H1 (cell line): ENCODE measurements at regions not wholly inside any gene's neighbourhood (a gene's known extent, or its start where the extent isn't known, plus 50 kb on each side); places are given as distances from the start of the nearest gene placed in this dataset.

ENCODE experiments used
- CTCF ChIA-PET: fragments of 300-600 bp; sonication (Branson Sonifier 250); formaldehyde crosslinking; loops from one replicate; lab custom pipeline; 2021; ENCODE audit not compliant: partially characterized antibody; lab: Charles Lee
- POLR2A ChIA-PET: fragments of 300-600 bp; sonication (Branson Sonifier 250); formaldehyde crosslinking; loops from one replicate; lab custom pipeline; 2021; ENCODE audit warnings: inconsistent platforms; ENCODE audit not compliant: partially characterized antibody; lab: Charles Lee
- DNase-seq, 2 experiments: peaks; one replicate each; pipeline versions ENCODE4 v3.0.0 to v3.0.0-alpha.2; 2010 to 2022; ENCODE audit warnings: low spot score in 2 of 2, low read depth in 1 of 2, mixed read lengths in 1 of 2
- FAIRE-seq: peaks from 2 replicates; lab custom pipeline; 2011; peaks lifted over from hg19 to GRCh38; lab: Jason Lieb, UNC
- H2AFZ ChIP-seq: 2 replicates; pipeline ENCODE4 v1.8.1; 2012; ENCODE audit warnings: low read length, inconsistent platforms
- H2AK5ac ChIP-seq: 2 replicates; pipeline ENCODE4 v1.6.1; 2013; ENCODE audit warnings: low read depth, low read length
- H2BK120ac ChIP-seq: replicated peaks from 2 replicates; pipeline ENCODE3; 2013; ENCODE audit warnings: low read depth, low read length, inconsistent platforms
- H2BK12ac ChIP-seq: 2 replicates; pipeline ENCODE4 v1.6.1; 2013; ENCODE audit warnings: low read depth, low read length
- H2BK15ac ChIP-seq: 2 replicates; pipeline ENCODE4 v1.6.1; 2013; ENCODE audit warnings: low read length
- H2BK20ac ChIP-seq: 2 replicates; pipeline ENCODE4 v1.6.1; 2013; ENCODE audit warnings: low read length
- H2BK5ac ChIP-seq: 2 replicates; pipeline ENCODE4 v1.6.1; 2013; ENCODE audit warnings: low read depth, low read length
- H3K14ac ChIP-seq: 2 replicates; pipeline ENCODE4 v1.6.1; 2013; ENCODE audit warnings: inconsistent platforms; ENCODE audit not compliant: insufficient read length
- H3K18ac ChIP-seq: 2 replicates; pipeline ENCODE4 v1.6.1; 2013; ENCODE audit warnings: low read length; ENCODE audit errors: extremely low read depth
- H3K23ac ChIP-seq: 2 replicates; pipeline ENCODE4 v1.6.1; 2013; ENCODE audit warnings: inconsistent platforms; ENCODE audit not compliant: insufficient read length
- H3K23me2 ChIP-seq: 2 replicates; pipeline ENCODE4 v1.6.1; 2013; ENCODE audit warnings: low read depth, low read length
- H3K27ac ChIP-seq: 2 replicates; pipeline ENCODE4 v1.6.1; 2011; ENCODE audit warnings: low read depth, low read length, inconsistent platforms
- H3K27me3 ChIP-seq, 4 experiments: replicated peaks in 1 of 4; 1 replicate in 1 of 4; 2 replicates in 3 of 4; pipeline versions ENCODE4 v1.6.1 to v1.8.1; 2011 to 2013; ENCODE audit warnings: low read length in 3 of 4, mild to moderate bottlenecking in 3 of 4, inconsistent platforms in 2 of 4, mixed read lengths in 2 of 4, moderate library complexity in 1 of 4; ENCODE audit not compliant: control insufficient read depth in 3 of 4, insufficient read depth in 3 of 4; ENCODE audit errors: extremely low read depth in 1 of 4
- H3K36me3 ChIP-seq, 4 experiments: 2 replicates each; pipeline versions ENCODE4 v1.6.1 to v1.8.1; 2011 to 2013; ENCODE audit warnings: mild to moderate bottlenecking in 4 of 4, low read length in 3 of 4, moderate library complexity in 2 of 4, control low read depth in 1 of 4, inconsistent platforms in 1 of 4; ENCODE audit not compliant: insufficient read depth in 4 of 4, control insufficient read depth in 2 of 4
- H3K4ac ChIP-seq: replicated peaks from 2 replicates; pipeline ENCODE3; 2013; ENCODE audit warnings: low read length, low read depth, mixed read lengths, inconsistent platforms; ENCODE audit not compliant: insufficient read length
- H3K4me1 ChIP-seq, 4 experiments: replicated peaks in 1 of 4; 1 replicate in 1 of 4; 2 replicates in 3 of 4; pipeline versions ENCODE4 v1.6.1 to v1.8.1; 2011 to 2013; ENCODE audit warnings: low read length in 3 of 4, inconsistent platforms in 2 of 4, mixed read lengths in 1 of 4; ENCODE audit not compliant: insufficient read depth in 4 of 4, control insufficient read depth in 3 of 4
- H3K4me2 ChIP-seq, 2 experiments: 2 replicates each; pipeline versions ENCODE4 v1.6.1 to v1.8.1; 2011 to 2013; ENCODE audit warnings: low read depth in 2 of 2, low read length in 2 of 2, control low read depth in 1 of 2, inconsistent platforms in 1 of 2, mild to moderate bottlenecking in 1 of 2; ENCODE audit not compliant: insufficient read depth in 1 of 2
- H3K4me3 ChIP-seq, 4 experiments: fragments of 200-600, 300-600 bp in 1 of 4; sonication (generic), shearing (Covaris generic), sonication (Bioruptor Twin) in 1 of 4; 2 replicates each; pipeline versions ENCODE4 v1.5.1 to v1.8.1; 2011 to 2016; ENCODE audit warnings: low read length in 4 of 4, low read depth in 3 of 4, control low read depth in 2 of 4, inconsistent platforms in 2 of 4, mild to moderate bottlenecking in 2 of 4, mixed read lengths in 1 of 4, moderate library complexity in 1 of 4; ENCODE audit not compliant: insufficient read depth in 2 of 4; ENCODE audit errors: extremely low read depth in 1 of 4
- H3K56ac ChIP-seq: replicated peaks from 2 replicates; pipeline ENCODE3; 2013; ENCODE audit warnings: low read depth, mild to moderate bottlenecking, mixed read lengths, low read length, inconsistent platforms; ENCODE audit not compliant: insufficient read length
- H3K79me1 ChIP-seq: 2 replicates; pipeline ENCODE4 v1.6.1; 2013; ENCODE audit warnings: low read depth, low read length, control low read depth
- H3K79me2 ChIP-seq, 2 experiments: 2 replicates each; pipeline versions ENCODE4 v1.6.1 to v1.8.1; 2012 to 2013; ENCODE audit warnings: low read length in 2 of 2, mild to moderate bottlenecking in 2 of 2, inconsistent platforms in 1 of 2; ENCODE audit not compliant: insufficient read depth in 2 of 2, control insufficient read depth in 1 of 2
- H3K9ac ChIP-seq, 4 experiments: replicated peaks in 1 of 4; 1 replicate in 1 of 4; 2 replicates in 3 of 4; pipeline versions ENCODE4 v1.6.1 to v1.8.1; 2011 to 2013; ENCODE audit warnings: low read depth in 3 of 4, low read length in 3 of 4, control low read depth in 2 of 4, mild to moderate bottlenecking in 2 of 4, moderate library complexity in 2 of 4, inconsistent platforms in 1 of 4; ENCODE audit errors: extremely low read depth in 1 of 4
- H3K9me3 ChIP-seq, 2 experiments: 2 replicates each; pipeline versions ENCODE4 v1.6.1 to v1.8.1; 2012 to 2013; ENCODE audit warnings: mild to moderate bottlenecking in 2 of 2, moderate library complexity in 2 of 2, control low read depth in 1 of 2, inconsistent platforms in 1 of 2, low read depth in 1 of 2, low read length in 1 of 2, mixed read lengths in 1 of 2; ENCODE audit not compliant: insufficient read depth in 2 of 2
- H4K20me1 ChIP-seq, 2 experiments: replicated peaks in 1 of 2; 2 replicates each; pipeline versions ENCODE3 to v1.8.1; 2011 to 2013; ENCODE audit warnings: inconsistent platforms in 2 of 2, low read length in 2 of 2, mild to moderate bottlenecking in 1 of 2; ENCODE audit not compliant: insufficient read depth in 2 of 2, control insufficient read depth in 1 of 2
- H4K5ac ChIP-seq: 2 replicates; pipeline ENCODE4 v1.6.1; 2013; ENCODE audit warnings: low read length, low read depth, mixed read lengths, inconsistent platforms; ENCODE audit not compliant: insufficient read length
- H4K8ac ChIP-seq: 2 replicates; pipeline ENCODE4 v1.8.0; 2013; ENCODE audit warnings: mild to moderate bottlenecking, moderate library complexity, low read length, inconsistent platforms; ENCODE audit not compliant: insufficient read depth; ENCODE audit errors: extremely low read depth
- H4K91ac ChIP-seq: replicated peaks from 2 replicates; pipeline ENCODE3; 2013; ENCODE audit warnings: low read length, mixed read lengths, inconsistent platforms; ENCODE audit not compliant: insufficient read length
- BACH1 ChIP-seq: IDR thresholded peaks from 2 replicates; pipeline ENCODE4 v1.6.1; 2012; ENCODE audit warnings: low read length, improper control_type of control experiment
- EGR1 ChIP-seq: IDR thresholded peaks from 2 replicates; pipeline ENCODE4 v1.6.1; 2011; ENCODE audit warnings: low read depth, low read length, borderline replicate concordance
- FOSL1 ChIP-seq: IDR thresholded peaks from 2 replicates; pipeline ENCODE4 v1.6.1; 2011; ENCODE audit warnings: mild to moderate bottlenecking, low read depth, low read length, moderate library complexity; ENCODE audit not compliant: insufficient read depth
- RFX5 ChIP-seq: IDR thresholded peaks from 2 replicates; pipeline ENCODE4 v1.6.1; 2011; ENCODE audit warnings: low read depth, low read length, improper control_type of control experiment, borderline replicate concordance
- SP2 ChIP-seq: IDR thresholded peaks from 2 replicates; pipeline ENCODE4 v1.6.1; 2012; ENCODE audit warnings: mild to moderate bottlenecking, low read length, inconsistent platforms
- SP4 ChIP-seq: IDR thresholded peaks from 2 replicates; pipeline ENCODE4 v1.6.1; 2012; ENCODE audit warnings: low read length, inconsistent platforms
- TAF1 ChIP-seq: IDR thresholded peaks from 2 replicates; pipeline ENCODE4 v1.6.1; 2011; ENCODE audit warnings: mild to moderate bottlenecking, low read depth, low read length
- WGBS, 2 experiments: shearing (Covaris generic) in 1 of 2; methylation state at CpG; one replicate each; pipeline versions ENCODE4 v1.1.6 to v1.1.7; 2013 to 2015; ENCODE audit warnings: low lambda C conversion rate in 2 of 2, mixed read lengths in 2 of 2, inconsistent platforms in 1 of 2, low coverage in 1 of 2, missing lambda C conversion rate in 1 of 2; ENCODE audit not compliant: insufficient replicate concordance in 2 of 2, insufficient coverage in 1 of 2, insufficient read length in 1 of 2; ENCODE audit errors: extremely low coverage in 1 of 2, missing lambda C conversion rate in 1 of 2; 5-methylcytosine and 5-hydroxymethylcytosine counted together

GRCh38 chr6:105452924-105453756 is 50.3 kb upstream of the PREP start:
- no peak overlapping the region for H4K91ac ChIP-seq
- no peak overlapping the region for H3K14ac ChIP-seq
- no peak overlapping the region for H3K4me2 ChIP-seq
- H3K9ac ChIP-seq, result no peak overlapping the region
- no peak overlapping the region for H2BK20ac ChIP-seq
- no peaks in the 10 kb centered on the region for H3K9me3 ChIP-seq
- H2AK5ac ChIP-seq, result no peak overlapping the region
- H3K79me2 ChIP-seq, result no peaks in the 10 kb centered on the region
- no peaks in the 10 kb centered on the region for H4K20me1 ChIP-seq
- no peak overlapping the region for H3K27ac ChIP-seq
- H2BK120ac ChIP-seq, result no peak overlapping the region
- no peaks in the 10 kb centered on the region for H3K27me3 ChIP-seq
- H3K23me2 ChIP-seq, result no peaks in the 10 kb centered on the region
- no peak overlapping the region for H2BK5ac ChIP-seq
- H3K18ac ChIP-seq, result no peak overlapping the region
- H4K8ac ChIP-seq, result no peak overlapping the region
- no peak overlapping the region for H3K56ac ChIP-seq
- FAIRE-seq (no peak), DNase-seq (no peak)
- H3K36me3 ChIP-seq, result no peaks in the 10 kb centered on the region
- H3K4ac ChIP-seq, result no peak overlapping the region
- ChIA-PET POLR2A (no interaction called here), CTCF (interaction anchor here (0.5 to 2.7 kb wide), 5 partner anchors 13 to 805 kb away, joined by 3 to 11 read pairs (median 4); no protein-coding TSS in a partner anchor)
- H2BK15ac ChIP-seq, result no peak overlapping the region
- no peak overlapping the region for H3K23ac ChIP-seq
- WGBS, 2 experiments, result 92% methylated on average over 8 of the region's 8 CpGs; no CpG with 5 or more reads in 1 of the 2 experiments
- H2AFZ ChIP-seq, result no peak overlapping the region
- H4K5ac ChIP-seq, result no peak overlapping the region
- no peaks in the 10 kb centered on the region for H3K79me1 ChIP-seq
- no peak overlapping the region for H2BK12ac ChIP-seq
- H3K4me3 ChIP-seq, result no peak overlapping the region
- H3K4me1 ChIP-seq, result 0 out of 7 replicates have a peak, but pooled peaks cover 0 to 2% (median 0%) of the 10 kb centered on the region in 4 experiments
- no peak for TF ChIP-seq FOSL1
- TF ChIP-seq SP4, result no peak
- no peak for TF ChIP-seq EGR1
- no peak for TF ChIP-seq BACH1
- TF ChIP-seq TAF1, result no peak
- TF ChIP-seq SP2, result no peak
- TF ChIP-seq RFX5, result no peak
- TF ChIP-seq, all 59 proteins: peak for 0
